Peyer's patch (tissue), 4 donors: ENCODE measurements at regions not wholly inside any gene's neighbourhood (a gene's known extent, or its start where the extent isn't known, plus 50 kb on each side); places are given as distances from the start of the nearest gene placed in this dataset.

ENCODE experiments used
- POLR2A ChIP-seq, 2 donors: fragments of 450-650 bp; IDR thresholded peaks; one replicate each; pipeline ENCODE4 v1.5.1; 2017; ENCODE audit warnings: antibody characterized with exemption in 2 of 2, mild to moderate bottlenecking in 2 of 2, moderate library complexity in 2 of 2
- TF ChIP-seq, protein P1 (sequence below), 6 experiments: fragments of 450-650 bp in 4 of 6; fragments of 200-600 bp in 2 of 6; sonication (generic) in 1 of 6; IDR thresholded peaks; one replicate each; pipeline ENCODE4 v1.5.1; 2017 to 2019; ENCODE audit warnings: antibody characterized with exemption in 6 of 6, mild to moderate bottlenecking in 3 of 6, moderate library complexity in 1 of 6

DNA sequence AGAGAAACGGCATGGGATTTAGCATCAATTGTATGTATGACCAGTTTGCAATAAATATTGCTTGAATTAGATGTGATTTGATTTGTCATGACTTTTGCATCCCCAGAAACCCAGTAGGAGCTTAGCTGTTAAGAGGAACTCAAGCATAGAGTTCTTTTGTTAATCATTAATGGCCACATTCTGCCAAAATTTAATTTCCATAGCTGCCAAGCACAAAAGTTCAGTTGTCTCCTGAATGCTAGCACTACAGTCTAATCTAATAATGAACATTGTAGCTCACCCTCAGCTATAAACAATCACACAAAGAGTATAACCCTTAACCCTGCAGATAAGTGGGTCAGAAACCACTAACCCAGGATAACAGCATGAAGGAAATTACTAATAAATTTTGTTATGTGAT is 169.8 kb upstream of the GRAMD2B start:
- TF ChIP-seq, protein P1, sequence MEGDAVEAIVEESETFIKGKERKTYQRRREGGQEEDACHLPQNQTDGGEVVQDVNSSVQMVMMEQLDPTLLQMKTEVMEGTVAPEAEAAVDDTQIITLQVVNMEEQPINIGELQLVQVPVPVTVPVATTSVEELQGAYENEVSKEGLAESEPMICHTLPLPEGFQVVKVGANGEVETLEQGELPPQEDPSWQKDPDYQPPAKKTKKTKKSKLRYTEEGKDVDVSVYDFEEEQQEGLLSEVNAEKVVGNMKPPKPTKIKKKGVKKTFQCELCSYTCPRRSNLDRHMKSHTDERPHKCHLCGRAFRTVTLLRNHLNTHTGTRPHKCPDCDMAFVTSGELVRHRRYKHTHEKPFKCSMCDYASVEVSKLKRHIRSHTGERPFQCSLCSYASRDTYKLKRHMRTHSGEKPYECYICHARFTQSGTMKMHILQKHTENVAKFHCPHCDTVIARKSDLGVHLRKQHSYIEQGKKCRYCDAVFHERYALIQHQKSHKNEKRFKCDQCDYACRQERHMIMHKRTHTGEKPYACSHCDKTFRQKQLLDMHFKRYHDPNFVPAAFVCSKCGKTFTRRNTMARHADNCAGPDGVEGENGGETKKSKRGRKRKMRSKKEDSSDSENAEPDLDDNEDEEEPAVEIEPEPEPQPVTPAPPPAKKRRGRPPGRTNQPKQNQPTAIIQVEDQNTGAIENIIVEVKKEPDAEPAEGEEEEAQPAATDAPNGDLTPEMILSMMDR (IDR thresholded peaks at IDR 0.05) = no peak
- no peak for TF ChIP-seq POLR2A (IDR thresholded peaks at IDR 0.05)
